ENCODE measurements at regions not wholly inside any gene's neighbourhood (a gene's known extent, or its start where the extent isn't known, plus 50 kb on each side); places are given as distances from the start of the nearest gene placed in this dataset.

GRCh38 chr2:234318361-234318760, 178.5 kb downstream of the ARL4C start:
- no peak for DNase-seq
- Mint-ChIP-seq H3K27me3 (ENCODE audit: low read depth) (peaks cover 10% of the 10 kb centered on the region), H3K4me3 (no peak overlapping the region), H3K4me1 (peaks cover 0 to under 1% of the 10 kb centered on the region in 2 experiments; a peak in 1 of 4 replicates), H3K9me3 (peaks cover 0 to 4% of the 10 kb centered on the region in 2 experiments; a peak in 2 of 5 replicates), H3K36me3 (ENCODE audit: insufficient read depth in 1 of 3, low read depth in 3 of 3) (no peaks in the 10 kb centered on the region), H3K27ac (no peak overlapping the region)
- no peak overlapping the region for H2BK12ac ChIP-seq (ENCODE audit: insufficient read length, low read depth, low read length)
- TF ChIP-seq CTCF (conservative IDR thresholded peaks at IDR 0.05): no peak
- H4K20me1 ChIP-seq (ENCODE audit: control insufficient read depth, insufficient read depth, insufficient read length): no peaks in the 10 kb centered on the region
- H2BK120ac ChIP-seq (ENCODE audit: low read depth, low read length, poor library complexity, severe bottlenecking): no peak overlapping the region
- H3K9ac ChIP-seq (ENCODE audit: extremely low read depth, insufficient read length, low read length): no peak overlapping the region
- no peak overlapping the region for H4K8ac ChIP-seq (replicated peaks; ENCODE audit: insufficient read length, low read depth, low read length)
- H2BK5ac ChIP-seq (ENCODE audit: insufficient read length, low read length): no peak overlapping the region
- no peak overlapping the region for H3K14ac ChIP-seq (ENCODE audit: insufficient read depth, low read length)
- no peaks in the 10 kb centered on the region for H3K79me2 ChIP-seq (ENCODE audit: insufficient read depth, low read length)
- H3K4ac ChIP-seq (ENCODE audit: low read depth, low read length): no peak overlapping the region
- no peaks in the 10 kb centered on the region for H3K9me3 ChIP-seq (ENCODE audit: control insufficient read depth, low read depth, low read length)
- H3K23ac ChIP-seq (ENCODE audit: insufficient read length, low read depth, low read length): no peak overlapping the region
- no peaks in the 10 kb centered on the region for H3K23me2 ChIP-seq (ENCODE audit: insufficient read length, low read depth, low read length, poor library complexity, severe bottlenecking)
- WGBS (ENCODE audit: extremely low coverage, insufficient read length, low lambda C conversion rate): no CpG with 5 or more reads among the region's 3 CpGs
- H2BK20ac ChIP-seq (ENCODE audit: low read depth, low read length, poor library complexity, severe bottlenecking): no peak overlapping the region
- no peak overlapping the region for H4K5ac ChIP-seq (ENCODE audit: insufficient read length, low read depth, low read length)
- H3K4me1 ChIP-seq (ENCODE audit: insufficient read depth, low read length): no peaks in the 10 kb centered on the region
- H3K27ac ChIP-seq (ENCODE audit: insufficient read length, low read depth, low read length): no peak overlapping the region
- no peak overlapping the region for H3K4me2 ChIP-seq (ENCODE audit: insufficient read depth, insufficient read length, low read length)
- H3K18ac ChIP-seq (ENCODE audit: insufficient read length, low read depth, low read length): no peak overlapping the region
- no peak overlapping the region for H2BK15ac ChIP-seq (ENCODE audit: low read depth, low read length)
- H3K79me1 ChIP-seq (ENCODE audit: insufficient read depth, low read depth, low read length, poor library complexity, severe bottlenecking): no peaks in the 10 kb centered on the region
- no peak overlapping the region for H4K91ac ChIP-seq (ENCODE audit: insufficient read length, low read depth, low read length)
- H3K56ac ChIP-seq (ENCODE audit: insufficient read length, low read depth, low read length): no peak overlapping the region
- H3T11ph ChIP-seq (ENCODE audit: low read length): no peak overlapping the region
- H2AFZ ChIP-seq (ENCODE audit: low read length): no peak overlapping the region
- H2AK5ac ChIP-seq (ENCODE audit: insufficient read length, low read length): no peak overlapping the region
- no peaks in the 10 kb centered on the region for H3K27me3 ChIP-seq (ENCODE audit: insufficient read depth, low read length)

All from H9 (cell line).